ENCODE measurements at regions not wholly inside any gene's neighbourhood (a gene's known extent, or its start where the extent isn't known, plus 50 kb on each side); places are given as distances from the start of the nearest gene placed in this dataset.

- Histone ChIP-seq H3K36me3 (ENCODE audit: control insufficient read depth in 1 of 2, insufficient read depth in 2 of 2, low read length in 1 of 2) (no peaks in the 10 kb centered on the region), H3K9me3 (ENCODE audit: control insufficient read depth, low read length) (no peaks in the 10 kb centered on the region), H3K27ac (ENCODE audit: low read depth in 1 of 2, low read length in 2 of 2) (no peak overlapping the region), H3K4me1 (ENCODE audit: control insufficient read depth in 1 of 2, insufficient read depth in 2 of 2, low read length in 2 of 2) (no peaks in the 10 kb centered on the region), H3K4me3 (ENCODE audit: low read length in 2 of 2) (no peak overlapping the region), H3K27me3 (ENCODE audit: control insufficient read depth in 1 of 2, insufficient read depth in 2 of 2, low read length in 1 of 2) (no peaks in the 10 kb centered on the region)
- intact Hi-C loops (cut with DNase I), result no loop called here
- WGBS, 2 donors, result 66 to 69% methylated on average over 8 of the region's 8 CpGs
- ATAC-seq (ENCODE audit: low FRiP score), result no peak
- no peak for DNase-seq
Observed at GRCh38 chr18:70496353-70497294, 207.8 kb downstream of the SOCS6 start.

- no peaks in the 10 kb centered on the region for H3K36me3 ChIP-seq (ENCODE audit: control insufficient read depth in 1 of 2, insufficient read depth in 2 of 2, low read length in 1 of 2)
- DNase-seq (no peak), ATAC-seq (ENCODE audit: low FRiP score) (no peak)
- no peak overlapping the region for H3K4me3 ChIP-seq (ENCODE audit: low read length in 2 of 2)
- H3K4me1 ChIP-seq (ENCODE audit: control insufficient read depth in 1 of 2, insufficient read depth in 2 of 2, low read length in 2 of 2), result no peaks in the 10 kb centered on the region
- intact Hi-C loops (cut with DNase I), result no loop called here
- no peaks in the 10 kb centered on the region for H3K27me3 ChIP-seq (ENCODE audit: control insufficient read depth in 1 of 2, insufficient read depth in 2 of 2, low read length in 1 of 2)
- 98% methylated on average over 2 of the region's 2 CpGs for WGBS, 2 donors
- H3K9me3 ChIP-seq (ENCODE audit: control insufficient read depth, low read length), result no peaks in the 10 kb centered on the region
- no peak overlapping the region for H3K27ac ChIP-seq (ENCODE audit: low read depth in 1 of 2, low read length in 2 of 2)
Observed at GRCh38 chr18:70494524-70494923, 205.7 kb downstream of the SOCS6 start.

- Histone ChIP-seq H3K4me1 (ENCODE audit: control insufficient read depth in 1 of 2, insufficient read depth in 2 of 2, low read length in 2 of 2) (no peaks in the 10 kb centered on the region), H3K4me3 (ENCODE audit: low read length in 2 of 2) (no peak overlapping the region), H3K36me3 (ENCODE audit: control insufficient read depth in 1 of 2, insufficient read depth in 2 of 2, low read length in 1 of 2) (no peaks in the 10 kb centered on the region), H3K27me3 (ENCODE audit: control insufficient read depth in 1 of 2, insufficient read depth in 2 of 2, low read length in 1 of 2) (no peaks in the 10 kb centered on the region), H3K27ac (ENCODE audit: low read depth in 1 of 2, low read length in 2 of 2) (no peak overlapping the region), H3K9me3 (ENCODE audit: control insufficient read depth, low read length) (no peaks in the 10 kb centered on the region)
- ATAC-seq (ENCODE audit: low FRiP score), result no peak
- intact Hi-C loops (cut with DNase I), result no loop called here
- 78 to 80% methylated on average over 9 of the region's 9 CpGs for WGBS, 2 donors
- DNase-seq, result no peak
Observed at GRCh38 chr18:70493461-70493860, 204.6 kb downstream of the SOCS6 start.

- 81 to 87% methylated on average over 4 of the region's 4 CpGs for WGBS, 2 donors
- ATAC-seq (ENCODE audit: low FRiP score), result no peak
- Histone ChIP-seq H3K9me3 (ENCODE audit: control insufficient read depth, low read length) (no peaks in the 10 kb centered on the region), H3K4me1 (ENCODE audit: control insufficient read depth in 1 of 2, insufficient read depth in 2 of 2, low read length in 2 of 2) (no peaks in the 10 kb centered on the region), H3K27ac (ENCODE audit: low read depth in 1 of 2, low read length in 2 of 2) (no peak overlapping the region), H3K27me3 (ENCODE audit: control insufficient read depth in 1 of 2, insufficient read depth in 2 of 2, low read length in 1 of 2) (no peaks in the 10 kb centered on the region), H3K4me3 (ENCODE audit: low read length in 2 of 2) (no peak overlapping the region), H3K36me3 (ENCODE audit: control insufficient read depth in 1 of 2, insufficient read depth in 2 of 2, low read length in 1 of 2) (no peaks in the 10 kb centered on the region)
- intact Hi-C loops (cut with DNase I), result no loop called here
- peak in 1 of 2 donors; percentile 59 for DNase-seq
Observed at GRCh38 chr18:70491734-70492348, 203.0 kb downstream of the SOCS6 start.

- Histone ChIP-seq H3K4me1 (ENCODE audit: control insufficient read depth in 1 of 2, insufficient read depth in 2 of 2, low read length in 2 of 2) (no peaks in the 10 kb centered on the region), H3K4me3 (ENCODE audit: low read length in 2 of 2) (no peak overlapping the region), H3K27ac (ENCODE audit: low read depth in 1 of 2, low read length in 2 of 2) (no peak overlapping the region), H3K36me3 (ENCODE audit: control insufficient read depth in 1 of 2, insufficient read depth in 2 of 2, low read length in 1 of 2) (no peaks in the 10 kb centered on the region), H3K9me3 (ENCODE audit: control insufficient read depth, low read length) (no peaks in the 10 kb centered on the region), H3K27me3 (ENCODE audit: control insufficient read depth in 1 of 2, insufficient read depth in 2 of 2, low read length in 1 of 2) (no peaks in the 10 kb centered on the region)
- 21 to 24% methylated on average over 10 of the region's 10 CpGs for WGBS, 2 donors
- ATAC-seq (ENCODE audit: low FRiP score), result peak; percentile 73
- no peak for DNase-seq
- intact Hi-C loops (cut with DNase I), result no loop called here
Observed at GRCh38 chr18:70489986-70490933, 201.4 kb downstream of the SOCS6 start.

GRCh38 chr18:70489571-70489970, 200.7 kb downstream of the SOCS6 start:
- WGBS, 2 donors, result 36 to 44% methylated on average over 4 of the region's 4 CpGs
- ATAC-seq (ENCODE audit: low FRiP score) (no peak), DNase-seq (no peak)
- Histone ChIP-seq H3K4me3 (ENCODE audit: low read length in 2 of 2) (no peak overlapping the region), H3K27ac (ENCODE audit: low read depth in 1 of 2, low read length in 2 of 2) (no peak overlapping the region), H3K36me3 (ENCODE audit: control insufficient read depth in 1 of 2, insufficient read depth in 2 of 2, low read length in 1 of 2) (no peaks in the 10 kb centered on the region), H3K27me3 (ENCODE audit: control insufficient read depth in 1 of 2, insufficient read depth in 2 of 2, low read length in 1 of 2) (no peaks in the 10 kb centered on the region), H3K4me1 (ENCODE audit: control insufficient read depth in 1 of 2, insufficient read depth in 2 of 2, low read length in 2 of 2) (no peaks in the 10 kb centered on the region), H3K9me3 (ENCODE audit: control insufficient read depth, low read length) (no peaks in the 10 kb centered on the region)
- intact Hi-C loops (cut with DNase I), result no loop called here

GRCh38 chr18:70469916-70470315, 181.1 kb downstream of the SOCS6 start:
- Histone ChIP-seq H3K27me3 (ENCODE audit: control insufficient read depth in 1 of 2, insufficient read depth in 2 of 2, low read length in 1 of 2) (no peaks in the 10 kb centered on the region), H3K27ac (ENCODE audit: low read depth in 1 of 2, low read length in 2 of 2) (no peak overlapping the region), H3K4me1 (ENCODE audit: control insufficient read depth in 1 of 2, insufficient read depth in 2 of 2, low read length in 2 of 2) (no peaks in the 10 kb centered on the region), H3K4me3 (ENCODE audit: low read length in 2 of 2) (no peak overlapping the region), H3K9me3 (ENCODE audit: control insufficient read depth, low read length) (no peaks in the 10 kb centered on the region), H3K36me3 (ENCODE audit: control insufficient read depth in 1 of 2, insufficient read depth in 2 of 2, low read length in 1 of 2) (no peaks in the 10 kb centered on the region)
- DNase-seq (no peak), ATAC-seq (ENCODE audit: low FRiP score) (no peak)
- 11 to 17% methylated on average over 5 of the region's 5 CpGs for WGBS, 2 donors
- intact Hi-C loops (cut with DNase I), result no loop called here

- WGBS, 2 donors, result 93% methylated on average over 5 of the region's 5 CpGs
- no peak overlapping the region for H3K4me3 ChIP-seq (ENCODE audit: low read length in 2 of 2)
- no peaks in the 10 kb centered on the region for H3K27me3 ChIP-seq (ENCODE audit: control insufficient read depth in 1 of 2, insufficient read depth in 2 of 2, low read length in 1 of 2)
- intact Hi-C loops (cut with DNase I), result no loop called here
- H3K4me1 ChIP-seq (ENCODE audit: control insufficient read depth in 1 of 2, insufficient read depth in 2 of 2, low read length in 2 of 2), result no peaks in the 10 kb centered on the region
- H3K9me3 ChIP-seq (ENCODE audit: control insufficient read depth, low read length), result no peaks in the 10 kb centered on the region
- DNase-seq (no peak), ATAC-seq (ENCODE audit: low FRiP score) (no peak)
- no peaks in the 10 kb centered on the region for H3K36me3 ChIP-seq (ENCODE audit: control insufficient read depth in 1 of 2, insufficient read depth in 2 of 2, low read length in 1 of 2)
- no peak overlapping the region for H3K27ac ChIP-seq (ENCODE audit: low read depth in 1 of 2, low read length in 2 of 2)
Observed at GRCh38 chr18:70468861-70469547, 180.2 kb downstream of the SOCS6 start.

Measured in aorta (tissue), 5 donors.